GM19395 (cell line): ENCODE measurements at regions not wholly inside any gene's neighbourhood (a gene's known extent, or its start where the extent isn't known, plus 50 kb on each side); places are given as distances from the start of the nearest gene placed in this dataset.
"Not testable (repeated sequence)": the region's sequence is repeated elsewhere in the genome, so short reads cannot be mapped to it uniquely, and the experiment has no call there.

Experiments used
- ATAC-seq: cut with Tn5 transposase; IDR thresholded peaks from one replicate; pipeline ENCODE4 v1.9.1; 2021; ENCODE audit warnings: mild to moderate bottlenecking, moderate library complexity; ENCODE audit not compliant: unreplicated experiment

GRCh38 chr3:105103139-105103538, 263.6 kb upstream of the ALCAM start:
- ATAC-seq = no peak

- no peak for ATAC-seq
These were observed 257.9 kb upstream of the ALCAM start for GRCh38 chr3:105108823-105109222.

- ATAC-seq = no peak
These were observed 247.8 kb upstream of the ALCAM start for GRCh38 chr3:105118905-105119304.

- ATAC-seq = no peak
These were observed 246.8 kb upstream of the ALCAM start for GRCh38 chr3:105119801-105120340.

GRCh38 chr3:105130911-105131310, 235.8 kb upstream of the ALCAM start:
- ATAC-seq = no peak

- no peak for ATAC-seq
These were observed 228.8 kb upstream of the ALCAM start for GRCh38 chr3:105137911-105138310.

- no peak for ATAC-seq
These were observed 226.7 kb upstream of the ALCAM start for GRCh38 chr3:105139881-105140560.

- ATAC-seq = no peak
These were observed 225.8 kb upstream of the ALCAM start for GRCh38 chr3:105140899-105141367.

- no peak for ATAC-seq
These were observed 221.9 kb upstream of the ALCAM start for GRCh38 chr3:105144837-105145236.

- no peak for ATAC-seq
These were observed 221.2 kb upstream of the ALCAM start for GRCh38 chr3:105145511-105145910.

GRCh38 chr3:105149197-105149596, 217.5 kb upstream of the ALCAM start:
- ATAC-seq = not testable (repeated sequence)

- ATAC-seq = no peak
These were observed 213.7 kb upstream of the ALCAM start for GRCh38 chr3:105152987-105153386.

GRCh38 chr3:105154692-105155091, 212.0 kb upstream of the ALCAM start:
- ATAC-seq = no peak

- no peak for ATAC-seq
These were observed 209.5 kb upstream of the ALCAM start for GRCh38 chr3:105157067-105157765.

- no peak for ATAC-seq
These were observed 209.0 kb upstream of the ALCAM start for GRCh38 chr3:105157766-105158085.

- no peak for ATAC-seq
These were observed 208.4 kb upstream of the ALCAM start for GRCh38 chr3:105158286-105158685.

- ATAC-seq = peak; percentile 66
These were observed 204.3 kb upstream of the ALCAM start for GRCh38 chr3:105162448-105162847.

- no peak for ATAC-seq
These were observed 199.8 kb upstream of the ALCAM start for GRCh38 chr3:105166893-105167292.

GRCh38 chr3:105170423-105170822, 196.3 kb upstream of the ALCAM start:
- ATAC-seq = no peak

GRCh38 chr3:105174017-105174615, 192.6 kb upstream of the ALCAM start:
- ATAC-seq = no peak

- ATAC-seq = no peak
These were observed 189.1 kb upstream of the ALCAM start for GRCh38 chr3:105177576-105177975.

GRCh38 chr3:105187344-105187743, 179.4 kb upstream of the ALCAM start:
- ATAC-seq = no peak
